Amniotic stem cell (primary cell): ENCODE measurements at regions not wholly inside any gene's neighbourhood (a gene's known extent, or its start where the extent isn't known, plus 50 kb on each side); places are given as distances from the start of the nearest gene placed in this dataset.
A peak's percentile ranks its signal among the peaks of the same experiment; 100 is the strongest.

ENCODE experiments used
- DNase-seq: peaks from one replicate; lab custom pipeline; 2025; lab: John Stamatoyannopoulos, UW

DNA sequence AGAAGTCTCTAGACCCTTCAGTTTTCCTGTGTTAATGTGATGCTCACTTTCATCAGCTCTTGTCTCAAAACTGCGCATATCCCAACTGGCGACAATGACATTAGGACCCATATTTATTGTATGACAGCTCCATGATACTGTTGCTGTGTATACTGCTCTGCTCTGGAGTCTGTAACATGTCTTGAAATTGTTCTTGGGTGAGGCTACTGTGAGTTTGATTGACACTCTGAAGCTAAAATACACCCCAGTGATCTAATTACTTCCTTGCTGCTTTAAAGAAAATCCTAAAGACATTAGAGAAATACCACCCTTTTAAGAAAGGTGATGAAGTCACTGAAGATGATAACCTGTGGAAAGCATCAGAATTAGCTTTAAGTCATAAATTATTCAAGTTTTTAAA is 1046.2 kb downstream of the KCNT2 start:
- DNase-seq = no peak

DNA sequence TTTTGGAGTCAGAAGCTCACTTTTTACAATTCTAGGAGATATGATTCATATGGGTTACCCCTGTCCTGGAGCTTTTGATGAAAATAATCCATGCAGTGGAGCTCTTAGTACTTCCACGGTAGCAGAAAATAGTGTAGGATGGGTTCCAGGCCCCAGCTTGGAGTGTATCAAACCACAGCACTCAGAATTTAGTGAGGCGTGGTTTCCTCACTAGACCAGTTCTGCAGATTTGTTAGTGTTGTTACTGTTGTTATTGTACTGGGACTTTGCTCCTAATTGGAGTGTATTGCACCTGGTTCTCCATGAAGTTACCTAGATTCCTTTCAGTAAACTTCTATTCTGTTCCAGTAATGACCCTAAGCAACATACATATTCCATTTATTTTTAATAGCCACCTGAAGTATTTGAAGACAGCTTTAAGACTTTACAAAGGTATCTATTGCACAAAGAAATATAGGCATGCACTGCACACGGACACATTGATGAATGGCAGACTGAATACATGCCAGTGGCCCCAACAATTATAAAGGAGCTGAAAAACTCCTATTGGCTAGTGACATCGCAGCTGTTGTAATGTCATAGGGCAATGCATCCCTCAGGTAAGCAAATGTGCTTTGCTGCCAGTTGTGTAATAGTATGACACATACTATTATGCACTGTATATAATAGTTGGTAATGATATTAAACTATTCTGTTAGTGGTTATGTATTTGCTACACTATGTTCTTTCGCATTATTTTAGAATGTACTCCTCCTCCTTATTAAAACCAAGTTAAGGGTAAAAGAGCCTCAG is 1058.0 kb downstream of the KCNT2 start:
- no peak for DNase-seq

DNA sequence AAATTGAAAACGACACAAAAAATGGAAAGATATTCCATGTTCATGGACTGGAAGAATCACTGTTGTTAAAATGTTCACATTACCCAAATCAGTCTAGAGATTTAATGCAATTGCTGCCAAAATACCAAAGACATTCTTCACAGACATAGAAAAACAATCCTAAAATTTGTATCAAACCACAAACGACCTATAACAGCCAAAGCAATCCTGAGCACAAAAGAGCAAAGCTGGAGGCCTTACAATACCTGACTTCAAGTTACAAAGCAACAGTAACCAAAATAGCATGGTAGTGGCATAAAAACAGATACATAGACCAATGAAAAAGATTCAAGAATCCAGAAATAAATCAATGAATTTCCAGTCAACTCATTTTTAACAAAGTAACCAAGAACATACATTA is 1077.3 kb downstream of the KCNT2 start:
- DNase-seq = no peak

DNA sequence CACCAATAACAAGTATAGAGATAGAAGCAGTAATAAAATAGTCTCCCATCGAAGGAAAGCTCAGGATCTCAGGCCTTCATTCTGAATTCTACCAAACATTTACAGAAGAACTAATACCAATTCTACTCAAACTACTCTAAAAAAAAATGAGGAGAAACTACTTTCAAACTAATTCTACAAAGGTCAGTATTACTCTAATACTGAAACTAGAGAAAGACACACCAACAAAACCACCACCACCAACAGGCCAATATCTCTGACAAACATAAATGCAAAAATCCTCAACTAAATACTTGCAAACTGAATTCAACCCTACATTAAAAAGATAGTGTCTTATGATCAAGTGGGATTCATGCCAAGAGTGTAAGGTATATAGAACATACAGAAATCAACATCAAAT is 1078.4 kb downstream of the KCNT2 start:
- DNase-seq = no peak

DNA sequence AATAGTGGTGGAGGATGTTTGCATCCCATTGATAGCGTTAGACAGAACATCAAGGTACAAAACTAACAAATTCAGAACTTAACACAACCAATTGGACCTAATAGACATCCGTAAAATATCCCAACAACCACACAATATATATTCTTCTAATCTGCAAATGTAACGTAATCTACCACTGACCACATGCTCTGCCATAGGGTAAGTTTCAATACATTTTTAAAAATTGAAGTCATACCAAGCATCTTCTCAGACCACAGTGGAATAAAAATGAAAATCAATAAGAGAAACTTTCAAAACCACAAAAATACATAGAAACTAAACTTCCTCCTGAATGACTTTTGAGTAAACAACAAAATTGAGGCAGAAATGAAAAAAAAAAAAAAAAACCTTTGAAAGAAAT is 1087.5 kb downstream of the KCNT2 start:
- no peak for DNase-seq

DNA sequence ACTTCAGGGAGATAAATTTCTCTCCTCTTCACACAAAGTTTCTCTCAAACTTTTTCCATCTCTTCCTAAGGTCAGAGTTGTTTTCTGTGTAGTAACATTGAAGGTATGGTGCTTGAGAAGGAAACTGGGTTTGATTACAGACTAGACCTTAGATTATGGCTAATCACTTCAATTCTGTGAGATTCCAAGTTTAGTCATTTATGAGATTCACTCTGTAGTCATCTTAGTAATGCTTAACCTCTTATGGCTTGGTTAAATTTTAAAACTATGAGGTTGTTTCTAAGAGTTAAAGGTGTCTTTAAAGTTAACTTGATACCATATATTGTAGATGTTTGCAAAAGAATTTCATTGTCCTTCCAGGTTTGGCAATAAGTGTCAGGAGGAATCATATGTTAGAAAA is 1092.2 kb downstream of the KCNT2 start:
- DNase-seq = no peak

DNA sequence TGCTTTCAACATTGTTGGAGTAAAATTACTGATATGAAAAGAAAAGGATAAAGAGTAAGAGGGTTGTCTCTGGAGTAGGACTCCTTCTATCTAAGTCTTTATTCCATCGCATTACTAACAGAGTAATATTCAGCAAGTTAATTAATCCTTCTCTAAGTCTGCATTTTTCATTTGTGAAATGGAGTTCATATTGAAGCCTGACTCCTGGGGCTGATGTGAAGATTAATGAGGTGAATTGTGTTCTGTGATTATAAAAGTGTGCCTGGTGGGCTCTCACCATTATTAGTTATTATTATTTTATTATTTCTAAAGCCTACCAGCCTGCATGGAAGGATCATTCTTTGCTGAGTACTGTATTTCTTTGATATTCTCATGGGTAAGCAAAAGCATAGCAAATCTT is 1096.7 kb downstream of the KCNT2 start:
- no peak for DNase-seq

DNA sequence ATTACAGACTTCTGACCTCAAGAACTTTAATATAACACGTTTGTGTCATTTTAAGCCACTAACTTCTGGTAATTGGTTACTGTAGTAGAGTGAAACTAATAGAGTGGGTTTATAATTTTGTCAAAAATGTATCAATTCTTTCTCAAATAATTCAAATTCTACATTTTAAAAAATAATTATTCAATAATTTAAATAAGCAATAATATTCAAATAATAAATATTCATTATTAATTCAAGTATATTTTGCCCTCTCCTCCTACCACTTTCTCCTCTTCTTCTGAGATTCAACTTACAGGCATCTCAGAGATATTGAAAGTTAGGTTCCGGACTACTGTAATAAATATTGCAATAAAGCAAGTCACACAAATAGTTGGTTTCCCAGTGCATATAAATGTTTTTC is 1107.1 kb downstream of the KCNT2 start:
- DNase-seq = no peak

DNA sequence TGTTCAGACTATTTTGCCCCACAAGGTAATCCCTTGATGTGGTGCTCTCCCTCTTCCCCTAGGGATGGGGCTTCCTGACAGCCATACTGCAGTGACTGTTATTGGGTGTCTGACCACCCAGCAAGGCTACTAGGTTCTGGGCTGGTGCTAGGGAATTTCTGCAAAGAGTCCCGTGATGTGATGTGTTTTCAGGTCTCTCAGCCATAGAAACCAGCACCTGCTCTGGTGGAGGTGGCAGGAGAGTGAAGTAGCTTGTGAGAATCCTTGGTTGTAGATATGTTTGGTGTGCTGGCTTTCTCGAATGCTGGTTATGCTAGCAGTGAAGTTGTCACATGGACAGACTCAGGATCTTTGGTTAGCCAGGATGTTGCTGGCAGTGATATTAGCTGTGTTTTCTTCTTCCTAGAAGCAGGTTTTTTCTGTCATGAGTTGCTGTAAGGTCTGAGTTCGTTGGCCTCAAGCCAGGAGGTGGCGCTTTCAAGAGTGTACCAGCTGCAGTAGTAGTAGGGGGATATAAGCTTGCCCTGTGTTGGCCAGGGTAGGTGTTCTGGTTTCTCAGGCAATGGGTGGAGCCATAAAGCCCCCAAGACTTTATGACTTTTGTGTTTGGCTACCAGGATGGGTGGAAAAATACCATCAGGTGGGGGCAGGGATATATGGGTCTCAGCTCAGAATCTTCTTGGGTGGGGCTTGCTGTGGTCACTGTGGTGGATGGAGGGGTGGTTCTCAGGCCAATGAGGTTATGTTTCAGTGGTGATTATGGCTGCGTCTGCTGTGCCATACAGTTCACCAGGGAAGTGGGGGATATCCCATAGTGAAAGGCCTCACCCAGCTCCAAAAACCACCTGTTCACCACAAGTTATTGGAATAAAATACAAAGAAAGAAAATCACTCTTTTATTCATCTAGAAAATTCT is 1112.3 kb downstream of the KCNT2 start:
- DNase-seq = no peak

DNA sequence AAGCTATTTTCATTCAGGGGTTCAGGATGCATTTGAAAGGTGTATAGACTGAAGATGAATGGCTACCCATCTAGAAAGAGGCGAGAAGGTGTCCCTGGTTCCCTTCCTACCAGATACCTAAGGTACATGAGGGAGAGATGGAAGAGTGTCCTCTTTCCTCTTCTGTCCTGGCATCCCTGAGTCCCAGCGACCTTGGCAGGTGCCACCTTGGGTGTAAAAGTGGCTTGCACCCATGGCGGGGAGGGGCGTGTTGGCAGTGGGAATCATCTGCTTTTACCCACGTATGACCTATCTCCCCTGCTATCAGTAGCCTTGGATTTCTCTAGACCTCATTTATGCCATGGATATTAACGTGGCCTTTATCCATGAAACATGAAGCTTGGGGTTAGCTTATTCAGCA is 1126.1 kb downstream of the KCNT2 start:
- DNase-seq = no peak

DNA sequence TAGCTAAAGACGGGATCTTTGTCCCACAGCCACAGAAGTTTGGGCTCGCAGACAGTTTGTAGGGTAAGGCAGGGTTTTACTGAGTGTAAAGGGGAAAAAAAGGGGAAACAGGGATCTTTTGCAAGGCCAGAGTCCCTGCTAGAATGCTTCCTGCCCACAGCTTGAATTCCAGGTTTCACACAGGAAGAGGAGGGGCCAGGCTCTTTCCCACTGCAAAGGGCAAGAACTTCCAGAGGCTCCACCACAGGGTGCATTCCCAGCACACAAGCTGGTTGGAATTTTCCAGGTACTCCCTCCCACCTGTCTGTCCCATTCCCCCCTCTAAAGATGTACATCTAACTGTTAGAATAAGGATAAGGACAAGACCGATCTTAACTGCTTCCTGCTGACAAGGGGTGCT is 1126.9 kb downstream of the KCNT2 start:
- no peak for DNase-seq

DNA sequence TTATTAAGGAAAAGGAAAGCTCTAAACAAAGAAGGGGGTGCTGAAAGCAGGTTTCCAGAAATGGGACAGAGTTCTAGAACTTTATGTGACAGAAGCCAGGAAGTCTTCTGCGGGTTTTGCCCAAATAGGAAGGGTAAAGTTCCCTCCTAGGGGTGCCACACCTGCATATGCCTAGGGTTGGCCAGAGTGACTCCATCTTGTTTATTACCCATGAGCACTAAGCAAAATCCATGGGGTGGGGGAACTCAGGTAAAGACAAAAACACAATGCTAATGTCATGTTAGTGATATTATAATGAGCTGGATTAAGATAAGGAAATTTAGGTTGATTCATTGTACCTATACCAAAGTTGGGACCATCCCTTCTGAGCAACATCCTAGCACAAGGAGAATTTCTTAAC is 1132.7 kb downstream of the KCNT2 start:
- no peak for DNase-seq

DNA sequence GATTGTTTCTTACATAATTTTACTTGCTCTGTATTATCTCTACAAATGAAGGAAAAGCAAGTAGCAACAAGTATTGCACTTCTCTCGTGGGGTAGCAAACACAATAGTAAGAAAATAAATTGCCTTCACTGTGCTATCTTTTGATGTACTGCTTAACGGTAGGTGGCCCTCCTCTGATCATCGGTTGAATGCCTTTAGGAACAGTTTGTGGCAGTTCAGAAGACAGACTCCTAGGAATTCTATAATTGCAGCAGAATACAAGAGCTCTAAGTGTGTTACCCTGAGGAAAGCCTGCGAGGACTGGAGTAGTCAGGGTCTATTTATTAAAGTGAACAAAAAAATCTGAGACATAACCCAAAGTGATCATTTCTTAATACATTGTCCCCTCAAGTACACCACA is 1135.9 kb downstream of the KCNT2 start:
- DNase-seq = no peak

DNA sequence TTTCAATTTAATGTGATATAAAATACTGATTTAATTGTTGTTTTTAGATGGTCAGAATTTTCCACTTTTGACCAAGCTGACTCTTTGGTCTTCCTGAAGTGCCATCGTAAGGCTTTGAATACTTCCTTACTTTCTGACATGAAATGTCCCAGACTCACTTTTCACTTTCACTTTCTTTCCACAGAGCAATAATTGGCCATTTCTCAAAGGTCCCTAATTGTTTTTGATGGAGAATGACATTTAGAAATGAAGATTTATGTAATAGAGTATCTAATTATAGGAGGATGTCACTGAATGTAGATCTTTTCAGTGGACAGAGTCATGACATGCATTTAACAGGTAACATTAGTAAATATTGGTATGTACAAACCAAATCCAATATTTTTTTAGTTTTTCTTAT is 1141.6 kb downstream of the KCNT2 start:
- DNase-seq = no peak

DNA sequence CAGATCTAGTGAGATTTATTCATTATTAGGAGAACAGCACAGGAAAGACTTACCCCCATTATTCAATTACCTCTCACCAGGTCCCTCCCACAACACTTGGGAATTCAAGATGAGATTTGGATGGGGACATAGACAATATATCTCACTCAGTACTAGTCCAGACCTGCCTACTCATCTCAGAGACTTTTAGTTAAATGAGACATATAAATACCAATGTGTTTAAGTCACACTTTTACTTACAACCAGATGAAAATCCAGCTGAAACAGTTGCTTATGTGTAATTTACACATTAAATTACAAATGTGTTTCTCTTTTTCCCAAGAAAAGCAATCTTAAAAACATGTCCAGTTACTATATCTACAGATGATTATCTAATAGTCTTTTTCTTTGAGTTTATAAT is 1145.6 kb downstream of the KCNT2 start:
- peak; percentile 1 for DNase-seq

DNA sequence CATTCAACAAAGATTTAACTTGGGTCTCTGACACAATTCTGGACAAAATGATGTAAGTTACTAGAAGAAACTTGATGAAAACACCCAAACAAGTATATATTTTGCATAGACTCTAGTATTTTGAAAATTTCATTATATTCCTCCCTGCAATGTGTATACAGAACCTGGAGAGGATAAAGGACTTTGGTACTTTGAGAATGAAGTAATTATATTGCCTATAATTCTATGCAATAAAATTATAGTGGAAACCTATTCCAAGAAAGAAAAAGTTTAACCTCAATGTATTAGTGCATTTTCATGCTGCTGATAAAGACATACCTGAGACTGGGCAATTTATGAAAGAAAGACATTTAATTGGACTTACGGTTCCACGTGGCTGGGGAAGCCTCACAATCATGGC is 1146.1 kb downstream of the KCNT2 start:
- DNase-seq = no peak

DNA sequence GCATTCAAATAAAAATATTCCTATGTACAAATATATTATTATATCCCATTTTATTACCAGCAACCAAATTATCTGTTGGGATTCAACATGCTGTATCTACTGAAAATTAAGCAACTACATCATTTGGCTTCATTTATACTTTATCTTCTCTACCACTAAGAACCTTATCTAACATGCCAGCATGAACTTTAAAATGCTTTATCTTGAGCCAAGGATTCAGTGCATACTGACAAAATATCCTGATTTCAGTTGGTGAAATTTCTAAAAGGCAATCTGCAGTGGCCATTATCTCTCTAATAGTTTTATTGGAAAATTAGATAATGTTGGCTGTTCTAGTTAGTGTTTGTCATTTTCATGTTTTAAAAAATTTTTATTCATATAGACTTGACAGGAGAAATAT is 1149.9 kb downstream of the KCNT2 start:
- no peak for DNase-seq

DNA sequence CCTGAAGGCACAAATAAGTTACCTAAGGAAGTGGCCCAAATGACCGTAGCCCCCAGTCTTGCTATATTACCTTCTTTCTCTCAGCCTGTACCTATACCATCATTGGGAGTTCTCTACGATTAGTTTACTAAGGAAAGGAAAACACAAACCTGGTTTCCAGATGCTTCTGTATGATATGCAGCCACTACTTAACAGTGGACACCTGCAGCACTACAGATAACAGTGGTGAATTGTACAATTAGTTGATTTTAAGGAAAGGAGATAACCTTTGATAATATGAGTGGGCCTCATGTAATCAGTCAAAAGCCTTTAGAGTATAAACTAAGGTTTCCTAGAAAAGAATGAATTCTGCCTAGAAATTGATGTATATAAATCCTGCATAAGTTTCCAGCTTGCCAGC is 1157.4 kb downstream of the KCNT2 start:
- no peak for DNase-seq

DNA sequence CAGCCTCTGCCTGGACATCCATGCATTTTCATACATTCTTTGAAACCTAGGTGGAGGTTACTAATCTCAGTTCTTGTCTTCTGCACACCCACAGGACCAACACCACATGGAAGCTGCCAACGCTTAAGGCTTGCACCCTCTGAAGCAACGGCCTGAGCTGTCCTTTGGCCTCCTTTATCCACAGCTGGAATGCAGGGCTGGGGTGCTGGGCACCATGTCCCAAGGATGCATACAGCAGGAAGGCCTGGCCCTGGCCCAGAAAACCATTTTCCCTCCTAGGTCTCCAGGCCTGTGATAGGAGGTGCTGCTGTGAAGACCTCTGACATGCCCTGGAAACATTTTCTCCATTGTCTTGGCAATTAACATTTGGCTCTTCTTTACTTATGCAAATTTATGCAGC is 1168.6 kb downstream of the KCNT2 start:
- no peak for DNase-seq

DNA sequence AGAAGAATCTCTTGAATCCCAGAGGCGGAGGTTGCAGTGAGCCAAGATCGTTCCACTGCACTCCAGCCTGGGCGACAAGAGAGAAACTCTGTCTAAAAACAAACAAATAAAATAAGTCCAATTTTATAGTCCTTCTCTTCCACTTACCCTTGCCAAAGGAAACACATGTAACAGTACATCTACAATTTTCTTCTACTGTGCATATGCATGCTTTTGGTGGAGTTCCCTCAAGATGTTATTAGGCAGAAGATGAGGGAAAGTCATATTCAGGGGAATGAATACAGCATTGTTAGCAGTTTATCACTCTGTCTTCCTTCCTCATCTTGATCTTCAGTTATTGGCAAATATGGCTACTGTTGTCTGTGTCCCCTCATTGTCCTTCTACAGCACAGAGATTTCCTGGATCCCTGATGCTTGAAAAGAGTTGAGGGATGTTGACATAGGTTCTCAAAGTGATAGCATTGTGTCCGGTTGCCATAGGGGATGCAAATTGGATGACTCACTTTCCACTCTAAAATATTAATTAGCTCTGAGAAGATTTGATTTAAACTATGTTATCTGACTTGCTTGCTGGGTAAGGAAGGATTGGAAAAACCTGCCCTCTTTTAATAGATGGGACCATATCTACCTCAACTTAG is 1173.6 kb downstream of the KCNT2 start:
- no peak for DNase-seq

DNA sequence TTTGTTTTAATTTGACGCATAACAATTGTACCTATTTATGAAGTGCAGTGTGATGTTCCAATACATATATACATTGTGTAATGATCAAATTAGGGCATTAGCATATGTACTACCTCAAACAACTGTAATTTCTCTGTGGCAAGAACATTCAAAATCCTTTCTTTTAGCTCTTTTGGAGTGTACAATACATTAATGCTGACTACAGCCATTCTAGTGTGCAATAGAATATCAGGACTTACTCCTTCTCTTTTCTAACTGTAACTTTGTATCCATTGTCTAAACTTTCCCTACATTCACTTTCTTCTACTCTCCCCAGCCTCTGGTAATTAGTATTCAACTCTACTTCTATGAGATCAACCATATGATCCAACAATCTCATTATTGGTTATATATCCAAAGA is 1177.4 kb downstream of the KCNT2 start:
- no peak for DNase-seq

DNA sequence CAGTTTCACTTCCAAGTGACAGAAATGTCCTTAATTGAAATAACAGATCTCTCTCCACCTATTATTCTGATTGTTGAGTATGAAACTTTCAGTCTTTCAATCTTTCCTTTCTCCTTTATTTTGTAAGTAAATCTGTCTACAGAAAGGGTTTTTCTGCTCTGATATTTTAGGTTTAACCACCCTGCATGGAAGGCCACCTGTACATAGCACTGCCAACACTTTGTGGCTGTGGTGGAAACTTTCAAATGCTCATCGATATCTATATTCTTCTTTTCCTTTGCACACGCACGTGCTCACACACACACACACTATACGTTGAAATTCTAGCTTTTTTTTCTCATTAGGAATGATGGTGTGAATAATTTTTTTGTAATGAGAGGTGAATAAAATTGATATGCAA is 1179.3 kb downstream of the KCNT2 start:
- DNase-seq = no peak

DNA sequence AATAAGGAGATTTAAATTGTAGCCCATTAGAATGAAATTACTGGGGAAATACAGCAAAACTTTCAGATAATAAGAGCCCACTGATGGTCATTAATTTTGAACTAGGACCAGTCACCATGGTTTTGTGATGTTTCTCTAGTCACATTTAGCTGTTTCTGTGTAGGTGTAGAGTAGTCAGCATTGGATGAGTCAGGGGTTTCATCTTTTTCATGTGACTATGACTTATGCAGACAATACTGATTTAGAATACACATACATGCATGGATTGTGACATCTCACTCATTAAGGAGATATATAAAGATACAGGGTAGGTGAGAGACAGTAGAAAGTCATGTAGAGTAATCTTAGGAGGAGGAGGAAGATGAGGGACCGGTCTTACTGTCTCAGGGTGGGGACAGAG is 1192.7 kb downstream of the KCNT2 start:
- no peak for DNase-seq
